ENCODE measurements at regions not wholly inside any gene's neighbourhood (a gene's known extent, or its start where the extent isn't known, plus 50 kb on each side); places are given as distances from the start of the nearest gene placed in this dataset.

DNA sequence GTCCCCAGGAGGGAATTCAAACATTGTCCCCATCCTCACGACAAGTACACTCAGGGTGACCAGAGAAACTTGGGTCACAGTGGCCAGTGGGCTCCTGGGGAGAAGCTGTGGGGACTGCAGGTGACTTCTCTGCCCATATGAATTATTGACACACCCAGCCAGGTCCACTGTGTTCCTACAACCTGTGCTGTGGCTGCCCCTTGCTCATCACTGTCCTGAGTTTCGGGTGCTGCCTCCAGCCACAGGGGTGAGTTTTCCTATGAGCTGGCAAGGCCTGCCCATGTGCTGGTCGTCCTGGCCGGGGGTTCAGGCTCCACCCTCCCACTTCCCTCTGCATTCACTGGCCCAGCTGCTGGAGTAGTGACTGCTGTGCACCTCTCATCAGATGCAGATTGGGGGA is 59.0 kb upstream of the RBFOX3 start:
- peaks cover 0 to 5% (median 4%) of the 10 kb centered on the region in 3 donors for H3K4me1 Mint-ChIP-seq
- H3K4me3 Mint-ChIP-seq: no peak overlapping the region
- peaks cover 17 to 27% (median 23%) of the 10 kb centered on the region in 7 donors for H3K9me3 Mint-ChIP-seq
- ATAC-seq (ENCODE audit: low read depth in 2 of 2): no peak
- peaks cover 10 to 36% of the 10 kb centered on the region in 2 donors for H3K36me3 Mint-ChIP-seq
- H3K27ac Mint-ChIP-seq: no peak overlapping the region
- DNase-seq: no peak
- H3K27me3 Mint-ChIP-seq: peaks cover 41 to 83% (median 81%) of the 10 kb centered on the region in 3 donors

DNA sequence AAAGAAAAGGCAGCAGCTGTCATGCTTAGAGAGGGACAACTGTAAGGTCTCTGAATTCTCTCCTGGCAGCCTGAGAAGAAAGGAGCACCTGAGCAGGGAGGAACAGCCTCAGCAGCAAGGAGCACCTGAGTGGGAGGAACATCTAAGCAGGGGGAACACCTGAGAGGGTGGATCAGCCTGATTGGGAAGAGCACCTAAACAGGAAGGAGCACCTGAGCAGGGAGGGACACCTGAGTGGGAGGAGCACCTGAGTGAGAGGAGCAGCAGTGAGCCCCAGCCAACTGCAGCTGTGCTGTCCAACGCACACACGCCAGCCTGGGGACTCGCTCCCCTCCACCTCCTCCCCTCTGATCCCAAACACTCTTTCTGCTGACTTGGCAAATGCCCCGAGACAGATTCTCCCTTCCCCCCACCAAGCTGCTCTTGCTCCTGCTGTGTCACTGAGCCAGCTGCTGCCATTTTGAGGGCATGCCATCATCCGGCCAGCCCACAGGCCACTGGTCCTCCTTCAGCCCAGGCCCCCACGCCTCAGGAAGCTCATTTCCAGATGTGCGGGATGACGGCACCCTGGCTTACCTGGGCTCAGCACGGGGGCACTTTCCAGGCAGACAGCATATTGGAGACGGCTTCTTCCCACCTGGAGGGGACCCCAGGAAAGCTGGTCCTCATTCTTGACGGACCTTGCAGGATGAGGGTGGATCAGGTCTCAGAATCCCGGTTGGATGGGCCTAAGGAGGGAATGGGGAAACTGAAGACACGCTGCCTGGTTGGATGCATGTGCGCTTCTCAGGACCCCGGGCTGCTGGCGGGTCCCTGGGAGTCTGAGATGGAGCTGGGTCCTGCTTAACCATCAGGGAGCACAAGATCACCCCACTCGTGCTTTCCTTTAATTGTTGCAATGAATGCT is 57.7 kb upstream of the RBFOX3 start:
- Mint-ChIP-seq H3K27ac (no peak overlapping the region), H3K27me3 (peaks cover 37 to 82% (median 79%) of the 10 kb centered on the region in 3 donors), H3K4me1 (peaks cover 0 to 9% (median 4%) of the 10 kb centered on the region in 3 donors)

DNA sequence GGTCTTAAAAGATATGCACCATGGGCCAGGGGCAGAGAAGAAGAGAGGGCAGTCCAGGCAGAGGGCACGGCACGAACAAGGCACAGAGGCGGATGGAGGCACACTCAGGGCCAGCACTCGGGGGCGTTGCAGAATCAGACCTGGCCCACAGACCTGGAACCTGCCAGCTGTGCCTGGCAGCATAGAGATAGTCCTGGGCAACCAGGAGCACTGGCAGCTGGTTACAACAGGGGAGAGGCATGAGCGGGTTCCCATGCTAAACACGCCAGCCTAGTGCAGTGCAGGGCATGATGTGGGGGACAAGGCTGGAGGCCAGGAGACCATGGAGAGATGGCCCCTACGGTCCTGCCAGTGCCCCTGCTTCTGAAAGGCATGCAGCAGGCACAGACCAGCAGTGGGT is 56.9 kb upstream of the RBFOX3 start:
- H3K4me1 Mint-ChIP-seq: peaks cover 0 to 9% (median 4%) of the 10 kb centered on the region in 3 donors
- DNase-seq (no peak), ATAC-seq (ENCODE audit: low read depth in 2 of 2) (no peak)
- no peak overlapping the region for H3K27ac Mint-ChIP-seq
- H3K9me3 Mint-ChIP-seq: peaks cover 6 to 13% (median 7%) of the 10 kb centered on the region in 7 donors
- H3K27me3 Mint-ChIP-seq: peaks cover 40 to 87% (median 80%) of the 10 kb centered on the region in 3 donors
- H3K36me3 Mint-ChIP-seq: peaks cover 6 to 19% of the 10 kb centered on the region in 2 donors
- H3K4me3 Mint-ChIP-seq: peak overlapping the region in 1 of 8 donors; percentile 29

More for the DNA sequence above, 57.7 kb upstream of the RBFOX3 start:
- DNase-seq (no peak), ATAC-seq (ENCODE audit: low read depth in 2 of 2) (no peak)
- no peak overlapping the region for H3K4me3 Mint-ChIP-seq
- H3K9me3 Mint-ChIP-seq: peaks cover 10 to 20% (median 15%) of the 10 kb centered on the region in 7 donors
- peaks cover 11 to 26% of the 10 kb centered on the region in 2 donors for H3K36me3 Mint-ChIP-seq

DNA sequence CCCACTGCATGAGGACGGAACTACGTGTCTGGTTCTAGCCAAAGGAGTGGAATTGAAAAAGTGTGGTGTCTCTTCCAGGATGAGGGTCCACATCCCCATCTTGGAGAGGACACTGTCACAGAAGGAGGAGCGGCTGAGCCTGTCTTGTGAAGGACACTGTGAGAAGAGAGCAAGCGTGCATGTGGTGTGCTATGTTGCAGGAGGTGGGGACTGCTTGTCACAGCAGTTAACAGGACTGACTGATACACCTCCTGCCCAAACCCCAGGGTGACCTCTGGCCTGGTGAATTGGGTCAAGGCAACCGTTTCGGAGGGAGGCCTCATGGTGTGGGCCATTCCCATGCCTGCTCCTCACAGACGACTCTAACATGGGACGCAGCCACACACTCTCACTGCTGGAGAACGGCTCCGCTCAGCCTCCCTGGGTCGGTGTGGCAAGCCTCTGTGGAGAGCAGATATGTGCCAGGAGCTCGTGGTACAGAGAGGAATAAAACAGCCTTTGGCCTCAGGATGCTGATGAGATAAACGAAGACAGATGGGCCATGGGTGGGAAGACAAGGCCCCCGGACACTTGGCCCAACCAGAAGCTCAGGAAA is 56.4 kb upstream of the RBFOX3 start:
- H3K27me3 Mint-ChIP-seq: peaks cover 35 to 87% (median 80%) of the 10 kb centered on the region in 3 donors
- H3K27ac Mint-ChIP-seq: peak overlapping the region in 1 of 6 donors; percentile 33
- peaks cover 6 to 14% of the 10 kb centered on the region in 2 donors for H3K36me3 Mint-ChIP-seq
- no peak for ATAC-seq (ENCODE audit: low read depth in 2 of 2)
- peaks cover 2 to 13% (median 6%) of the 10 kb centered on the region in 7 donors for H3K9me3 Mint-ChIP-seq
- H3K4me3 Mint-ChIP-seq: no peak overlapping the region
- peaks cover 0 to 9% (median 4%) of the 10 kb centered on the region in 3 donors for H3K4me1 Mint-ChIP-seq
- DNase-seq: no peak

DNA sequence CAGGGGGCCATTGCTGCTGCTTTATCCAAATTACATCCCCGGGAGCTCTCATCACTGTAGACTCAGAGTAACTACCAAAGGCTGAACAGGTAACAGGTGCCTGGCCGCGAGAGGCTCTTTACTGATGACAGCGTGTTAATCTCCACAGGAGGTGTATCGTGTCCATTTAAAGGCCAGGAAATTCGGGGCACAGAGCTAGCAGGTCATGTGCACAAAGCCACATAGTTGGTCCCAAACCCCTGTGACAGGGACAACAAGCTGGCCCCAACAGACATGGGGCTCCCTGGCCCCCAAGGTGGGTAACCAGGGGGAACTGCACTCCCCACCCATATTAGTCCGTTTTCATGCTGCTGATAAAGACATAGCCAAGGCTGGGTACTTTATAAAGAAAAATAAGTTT is 55.3 kb upstream of the RBFOX3 start:
- no peak for ATAC-seq (ENCODE audit: low read depth in 2 of 2)
- H3K4me3 Mint-ChIP-seq: no peak overlapping the region

DNA sequence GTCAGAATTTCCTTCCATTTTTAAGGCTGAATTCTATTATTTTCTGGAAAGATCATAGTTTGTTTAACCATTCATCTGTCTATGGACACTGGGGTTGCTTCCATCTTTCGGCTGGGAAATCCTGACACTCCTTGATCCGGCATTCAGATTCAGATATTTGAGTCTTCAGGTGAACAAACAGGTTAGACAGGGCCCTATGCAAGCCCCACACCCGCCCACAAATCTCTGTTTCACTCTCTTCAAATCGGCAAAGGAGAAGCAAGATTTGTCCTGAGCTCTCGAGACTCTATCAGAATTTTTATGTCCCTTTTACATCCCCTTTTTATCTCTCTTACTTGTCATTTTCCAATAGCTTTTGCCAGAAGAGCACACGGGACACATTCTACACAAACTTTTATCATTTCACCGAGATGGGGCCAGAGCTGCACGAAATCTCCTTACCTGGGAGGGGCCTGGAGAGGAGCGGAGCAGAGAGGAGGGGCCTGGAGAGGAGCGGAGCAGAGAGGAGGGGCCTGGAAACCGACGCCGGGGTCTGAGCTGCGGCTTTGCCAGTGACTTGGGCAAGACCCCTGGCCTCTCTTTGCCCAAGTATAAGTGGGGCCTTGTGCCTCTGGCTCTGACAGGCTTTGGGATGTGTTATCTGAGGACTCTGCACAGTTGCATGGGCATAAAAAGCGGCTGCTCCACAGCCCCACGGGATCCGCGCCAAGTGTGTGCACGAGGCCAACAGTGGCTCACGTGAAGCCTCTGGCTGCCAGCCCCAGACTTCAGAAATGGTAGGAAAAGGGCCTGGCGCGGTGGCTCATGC is 54.3 kb upstream of the RBFOX3 start:
- peaks cover 8 to 31% (median 17%) of the 10 kb centered on the region in 7 donors for H3K9me3 Mint-ChIP-seq
- peaks cover 0 to 9% (median 4%) of the 10 kb centered on the region in 3 donors for H3K4me1 Mint-ChIP-seq
- peaks cover 6 to 20% of the 10 kb centered on the region in 2 donors for H3K36me3 Mint-ChIP-seq
- H3K4me3 Mint-ChIP-seq: no peak overlapping the region
- ATAC-seq (ENCODE audit: low read depth in 2 of 2): no peak
- DNase-seq: no peak
- H3K27me3 Mint-ChIP-seq: peaks cover 51 to 78% (median 78%) of the 10 kb centered on the region in 3 donors
- no peak overlapping the region for H3K27ac Mint-ChIP-seq

More for the DNA sequence above, 55.3 kb upstream of the RBFOX3 start:
- DNase-seq: no peak
- Mint-ChIP-seq H3K27me3 (peaks cover 41 to 81% (median 77%) of the 10 kb centered on the region in 3 donors), H3K9me3 (peaks cover 8 to 22% (median 10%) of the 10 kb centered on the region in 7 donors), H3K27ac (no peak overlapping the region), H3K36me3 (peaks cover 6 to 12% of the 10 kb centered on the region in 2 donors), H3K4me1 (peaks cover 0 to 9% (median 4%) of the 10 kb centered on the region in 3 donors)

DNA sequence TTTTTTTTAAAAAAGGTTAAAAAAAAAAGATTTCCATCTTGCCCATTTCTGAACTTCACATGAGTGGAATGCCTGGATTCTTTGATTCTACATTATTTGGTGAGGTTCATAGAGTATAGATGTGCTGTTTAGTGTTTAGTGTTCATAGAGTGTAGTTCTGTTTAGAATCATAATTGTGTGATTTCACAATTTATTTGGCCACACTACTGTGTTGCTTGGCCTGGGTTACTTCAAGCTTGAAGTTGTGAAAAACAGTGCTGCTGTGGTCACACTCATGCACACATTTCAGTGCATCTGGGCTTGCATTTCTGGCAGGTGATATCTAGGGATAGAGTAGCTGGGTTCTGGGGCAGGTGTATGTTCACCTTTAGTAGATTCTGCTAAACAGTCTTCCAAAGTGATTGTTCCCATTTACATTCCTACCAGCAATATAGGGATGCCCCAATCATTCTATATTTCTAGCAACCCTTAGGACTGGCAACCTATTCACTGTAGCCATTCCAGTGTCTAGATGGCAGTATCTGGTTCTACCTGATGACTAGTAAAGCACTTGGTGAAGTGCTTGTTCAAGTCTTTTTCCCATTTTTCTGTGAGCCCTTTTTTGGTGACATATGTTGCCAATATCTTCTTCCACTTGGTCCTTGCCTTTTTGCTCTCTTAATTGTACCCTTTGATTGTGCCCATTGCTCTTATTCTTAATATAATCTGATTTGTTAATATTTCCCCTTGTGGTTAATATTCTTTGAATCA is 50.6 kb upstream of the RBFOX3 start:
- Mint-ChIP-seq H3K4me1 (peaks cover 0 to 9% (median 0%) of the 10 kb centered on the region in 3 donors), H3K4me3 (no peak overlapping the region), H3K9me3 (peaks cover 4 to 31% (median 15%) of the 10 kb centered on the region in 7 donors), H3K27ac (no peak overlapping the region), H3K36me3 (peaks cover 6 to 8% of the 10 kb centered on the region in 2 donors), H3K27me3 (peaks cover 48 to 80% (median 71%) of the 10 kb centered on the region in 3 donors)
- no peak for ATAC-seq (ENCODE audit: low read depth in 2 of 2)
- DNase-seq: no peak
